ENCODE measurements at regions not wholly inside any gene's neighbourhood (a gene's known extent, or its start where the extent isn't known, plus 50 kb on each side); places are given as distances from the start of the nearest gene placed in this dataset.

GRCh38 chr10:110442746-110443145, 55.0 kb upstream of the DUSP5 start:
- DNase-seq: no peak

GRCh38 chr10:110443239-110444003, 54.3 kb upstream of the DUSP5 start:
- no peak for DNase-seq

- DNase-seq: no peak
Observed at GRCh38 chr10:110444004-110444337, 53.7 kb upstream of the DUSP5 start.

GRCh38 chr10:110445871-110446270, 51.8 kb upstream of the DUSP5 start:
- DNase-seq: no peak

GRCh38 chr10:110446277-110446676, 51.4 kb upstream of the DUSP5 start:
- DNase-seq: no peak

GRCh38 chr10:110446954-110447608, 50.6 kb upstream of the DUSP5 start:
- peak; percentile 82 for DNase-seq

GRCh38 chr10:110447886-110448285, 49.8 kb upstream of the DUSP5 start:
- DNase-seq: no peak
